HepG2 (cell line): ENCODE measurements at regions not wholly inside any gene's neighbourhood (a gene's known extent, or its start where the extent isn't known, plus 50 kb on each side); places are given as distances from the start of the nearest gene placed in this dataset.

Experiments
- ATAC-seq: fragments of 200-7000 bp; cut with Tn5 transposase; 3 replicates; pipeline ENCODE4 v1.9.1; 2020; ENCODE audit warnings: mild to moderate bottlenecking, moderate library complexity
- BruUV-seq: library from RNA; stranded (reverse); fragments of 400-500 nt; replicated peaks from 2 replicates; lab custom pipeline; 2021; lab: Mats Ljungman, UMichigan
- CTCF ChIA-PET: fragments of 300-600 bp; formaldehyde crosslinking; extraction: SDS; loops from one replicate; lab custom pipeline; 2021; ENCODE audit warnings: low total read pairs, inconsistent platforms, low intra/inter-chr PET ratio; lab: Yijun Ruan, JAX
- POLR2A ChIA-PET: fragments of 350-600 bp; sonication (Branson Sonifier 250); formaldehyde crosslinking; loops from one replicate; lab custom pipeline; 2020; ENCODE audit warnings: antibody characterized with exemption, inconsistent platforms; lab: Yijun Ruan, JAX
- DNase-seq: peaks from one replicate; pipeline ENCODE4 v3.0.0-alpha.2; 2015; ENCODE audit warnings: low spot score
- FAIRE-seq: peaks from 3 replicates; lab custom pipeline; 2011; peaks lifted over from hg19 to GRCh38; lab: Jason Lieb, UNC
- H2AFZ ChIP-seq: one replicate; pipeline ENCODE4 v1.6.1; 2011; ENCODE audit warnings: low read length, inconsistent platforms
- H3K27ac ChIP-seq: fragments of 300-600 bp; 3 replicates; pipeline ENCODE4 v1.8.0; 2011; ENCODE audit warnings: mixed run types, mild to moderate bottlenecking, mixed read lengths, low read length, inconsistent platforms; ENCODE audit not compliant: insufficient read depth; ENCODE audit errors: extremely low read length
- H3K27me3 ChIP-seq, 2 experiments: fragments of 200-600 bp in 1 of 2; 2 replicates in 1 of 2; 3 replicates in 1 of 2; pipeline versions ENCODE4 v1.6.0 to v1.8.0; 2011; ENCODE audit warnings: low read length in 2 of 2, mild to moderate bottlenecking in 2 of 2, moderate library complexity in 2 of 2, inconsistent platforms in 1 of 2; ENCODE audit not compliant: insufficient read depth in 2 of 2, control insufficient read depth in 1 of 2
- H3K36me3 ChIP-seq, 2 experiments: fragments of 200-600 bp in 1 of 2; replicated peaks in 1 of 2; 2 replicates in 1 of 2; 3 replicates in 1 of 2; pipeline versions ENCODE4 v1.5.1 to v1.8.0; 2011; ENCODE audit warnings: low read length in 2 of 2, inconsistent platforms in 1 of 2; ENCODE audit not compliant: insufficient read depth in 2 of 2, control insufficient read depth in 1 of 2
- H3K4me1 ChIP-seq: 2 replicates; pipeline ENCODE4 v1.5.1; 2012; ENCODE audit warnings: low read length, inconsistent platforms; ENCODE audit not compliant: insufficient read depth
- H3K4me2 ChIP-seq: 2 replicates; pipeline ENCODE4 v1.6.0; 2011; ENCODE audit warnings: low read depth, low read length, inconsistent platforms
- H3K4me3 ChIP-seq, 3 experiments: fragments of 200-600 bp in 1 of 3; sonication (generic), shearing (Covaris generic) in 1 of 3; replicated peaks in 1 of 3; 2 replicates each; pipeline ENCODE4 v1.5.1; 2011 to 2016; ENCODE audit warnings: low read length in 3 of 3, inconsistent platforms in 2 of 3, low read depth in 2 of 3, mild to moderate bottlenecking in 2 of 3, control low read depth in 1 of 3, mixed read lengths in 1 of 3; ENCODE audit not compliant: insufficient read depth in 1 of 3
- H3K79me2 ChIP-seq: one replicate; pipeline ENCODE4 v1.6.1; 2011; ENCODE audit warnings: low read length, inconsistent platforms; ENCODE audit not compliant: insufficient read depth
- H3K9ac ChIP-seq: 2 replicates; pipeline ENCODE4 v1.6.0; 2011; ENCODE audit warnings: mild to moderate bottlenecking, low read depth, low read length, inconsistent platforms; ENCODE audit not compliant: insufficient read depth
- H3K9me3 ChIP-seq: 2 replicates; pipeline ENCODE4 v1.5.1; 2012; ENCODE audit warnings: mild to moderate bottlenecking, low read length
- H4K20me1 ChIP-seq: 2 replicates; pipeline ENCODE4 v1.6.0; 2011; ENCODE audit warnings: inconsistent platforms, mild to moderate bottlenecking, low read length, moderate library complexity; ENCODE audit not compliant: insufficient read depth
- ARID5B ChIP-seq: IDR thresholded peaks from 2 replicates; pipeline ENCODE4 v1.4.0; 2020; ENCODE audit warnings: mild to moderate bottlenecking, missing genetic modification reagents
- CBX2 ChIP-seq, 2 experiments: fragments of 200-600 bp in 1 of 2; sonication (generic); formaldehyde crosslinking in 1 of 2; IDR thresholded peaks; 2 replicates each; pipeline versions ENCODE4 v1.7.0 to v1.8.1; 2018 to 2022; ENCODE audit warnings: low read depth in 2 of 2, low read length in 1 of 2, mild to moderate bottlenecking in 1 of 2, missing genetic modification reagents in 1 of 2
- GATA4 ChIP-seq: sonication (generic); IDR thresholded peaks from 2 replicates; pipeline ENCODE4 v1.6.1; 2016; ENCODE audit warnings: antibody characterized with exemption, low read depth, borderline replicate concordance
- MLXIP ChIP-seq: sonication (generic); formaldehyde crosslinking; IDR thresholded peaks from 2 replicates; pipeline ENCODE4 v1.9.0; 2021; ENCODE audit warnings: missing genetic modification reagents, borderline replicate concordance
- SOX6 ChIP-seq, 2 experiments: fragments of 450-650 bp in 1 of 2; sonication (generic) in 1 of 2; formaldehyde crosslinking in 1 of 2; IDR thresholded peaks; 2 replicates each; pipeline versions ENCODE4 v1.4.0 to v1.6.1; 2017 to 2020; ENCODE audit warnings: antibody characterized with exemption in 1 of 2, mild to moderate bottlenecking in 1 of 2, missing genetic modification reagents in 1 of 2
- SP5 ChIP-seq: IDR thresholded peaks from 2 replicates; pipeline ENCODE4 v1.6.1; 2016; ENCODE audit warnings: low read depth, borderline replicate concordance
- THRA ChIP-seq: sonication (generic); formaldehyde crosslinking; IDR thresholded peaks from 2 replicates; pipeline ENCODE4 v1.4.0; 2020; ENCODE audit warnings: missing genetic modification reagents, borderline replicate concordance
- ZFP1 ChIP-seq: IDR thresholded peaks from 2 replicates; pipeline ENCODE4 v1.6.1; 2016
- ZFP37 ChIP-seq: sonication (generic); formaldehyde crosslinking; IDR thresholded peaks from 2 replicates; pipeline ENCODE4 v1.4.0; 2020; ENCODE audit warnings: missing genetic modification reagents, borderline replicate concordance
- ZNF629 ChIP-seq: sonication (generic); formaldehyde crosslinking; conservative IDR thresholded peaks from 2 replicates; pipeline ENCODE4 v1.5.0; 2020; ENCODE audit warnings: missing genetic modification reagents
- ZNF768 ChIP-seq: sonication (generic); formaldehyde crosslinking; IDR thresholded peaks from 2 replicates; pipeline ENCODE4 v1.4.0; 2020; ENCODE audit warnings: missing genetic modification reagents
- ZNF780A ChIP-seq: sonication (generic); formaldehyde crosslinking; IDR thresholded peaks from 2 replicates; pipeline ENCODE4 v1.8.0; 2022; ENCODE audit warnings: mild to moderate bottlenecking, missing genetic modification reagents, moderate library complexity
- ZNF816 ChIP-seq: sonication (generic); formaldehyde crosslinking; IDR thresholded peaks from 2 replicates; pipeline ENCODE4 v1.8.0; 2022; ENCODE audit warnings: missing genetic modification reagents, mild to moderate bottlenecking, borderline replicate concordance
- ZSCAN25 ChIP-seq: sonication (generic); formaldehyde crosslinking; IDR thresholded peaks from 2 replicates; pipeline ENCODE4 v1.8.0; 2022; ENCODE audit warnings: mild to moderate bottlenecking, missing genetic modification reagents
- ZSCAN29 ChIP-seq: sonication (generic); formaldehyde crosslinking; conservative IDR thresholded peaks from 2 replicates; pipeline ENCODE4 v1.4.0; 2020; ENCODE audit warnings: mild to moderate bottlenecking, missing genetic modification reagents
- WGBS: methylation state at CpG from one replicate; pipeline ENCODE4 v1.1.6; 2017; ENCODE audit warnings: low lambda C conversion rate; 5-methylcytosine and 5-hydroxymethylcytosine counted together
- in situ Hi-C: cut with HindIII; loops from 2 replicates; pipeline ENCODE4 v1.10.0; 2017; ENCODE audit warnings: low pct_unique_long_range_greater_than_20kb; ENCODE audit not compliant: extremely low pct_ligation_motif_present
- intact Hi-C: fragments of 100-400 bp; cut with micrococcal nuclease; formaldehyde crosslinking; loops from one replicate; pipeline ENCODE4 v1.10.0; 2022; ENCODE audit not compliant: unreplicated experiment
- TF ChIP-seq, protein P1 (sequence below): sonication (generic); formaldehyde crosslinking; IDR thresholded peaks from 2 replicates; pipeline ENCODE4 v1.4.0; 2020; ENCODE audit warnings: missing genetic modification reagents

GRCh38 chr1:195501118-195501517, 1107.1 kb downstream of the KCNT2 start:
- Histone ChIP-seq H3K27ac (no peak overlapping the region), H3K9me3 (no peaks in the 10 kb centered on the region), H3K9ac (no peak overlapping the region), H3K79me2 (no peaks in the 10 kb centered on the region), H3K4me2 (no peak overlapping the region), H3K4me3 (no peak overlapping the region), H3K36me3 (no peaks in the 10 kb centered on the region), H2AFZ (no peak overlapping the region), H4K20me1 (no peaks in the 10 kb centered on the region), H3K4me1 (no peaks in the 10 kb centered on the region), H3K27me3 (no peaks in the 10 kb centered on the region)
- ATAC-seq (no peak), FAIRE-seq (no peak), DNase-seq (no peak)
- BruUV-seq = no TSS peak
- CTCF ChIA-PET = no interaction called here
- POLR2A ChIA-PET = no interaction called here
- 47% methylated on average over 2 of the region's 2 CpGs for WGBS
- in situ Hi-C loops (no loop called here), intact Hi-C loops (no loop called here)
- TF ChIP-seq GATA4 (no peak), ZSCAN25 (CRISPR knock-in tag) (no peak), ZSCAN29 (CRISPR knock-in tag) (no peak), SP5 (CRISPR knock-in tag) (no peak), THRA (CRISPR knock-in tag) (no peak), ARID5B (no peak), CBX2 (IDR thresholded peaks at IDR 0.05; ENCODE audit: low read depth, low read length) (no peak), CBX2 (CRISPR knock-in tag; IDR thresholded peaks at IDR 0.05; ENCODE audit: low read depth) (no peak), ZNF816 (CRISPR knock-in tag) (no peak), SOX6 (IDR thresholded peaks at IDR 0.05) (no peak), SOX6 (CRISPR knock-in tag; IDR thresholded peaks at IDR 0.05) (no peak), ZNF768 (CRISPR knock-in tag) (no peak), ZNF629 (CRISPR knock-in tag) (no peak), ZFP37 (CRISPR knock-in tag) (no peak), ZNF780A (no peak), MLXIP (no peak), ZFP1 (CRISPR knock-in tag) (no peak)
- TF ChIP-seq, protein P1, sequence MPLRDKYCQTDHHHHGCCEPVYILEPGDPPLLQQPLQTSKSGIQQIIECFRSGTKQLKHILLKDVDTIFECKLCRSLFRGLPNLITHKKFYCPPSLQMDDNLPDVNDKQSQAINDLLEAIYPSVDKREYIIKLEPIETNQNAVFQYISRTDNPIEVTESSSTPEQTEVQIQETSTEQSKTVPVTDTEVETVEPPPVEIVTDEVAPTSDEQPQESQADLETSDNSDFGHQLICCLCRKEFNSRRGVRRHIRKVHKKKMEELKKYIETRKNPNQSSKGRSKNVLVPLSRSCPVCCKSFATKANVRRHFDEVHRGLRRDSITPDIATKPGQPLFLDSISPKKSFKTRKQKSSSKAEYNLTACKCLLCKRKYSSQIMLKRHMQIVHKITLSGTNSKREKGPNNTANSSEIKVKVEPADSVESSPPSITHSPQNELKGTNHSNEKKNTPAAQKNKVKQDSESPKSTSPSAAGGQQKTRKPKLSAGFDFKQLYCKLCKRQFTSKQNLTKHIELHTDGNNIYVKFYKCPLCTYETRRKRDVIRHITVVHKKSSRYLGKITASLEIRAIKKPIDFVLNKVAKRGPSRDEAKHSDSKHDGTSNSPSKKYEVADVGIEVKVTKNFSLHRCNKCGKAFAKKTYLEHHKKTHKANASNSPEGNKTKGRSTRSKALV (CRISPR knock-in tag) = no peak
